ENCODE measurements at regions not wholly inside any gene's neighbourhood (a gene's known extent, or its start where the extent isn't known, plus 50 kb on each side); places are given as distances from the start of the nearest gene placed in this dataset.

GRCh38 chr2:225930687-225931086 lies 531.2 kb downstream of the NYAP2 start:
- Histone ChIP-seq H3K27me3 (no peaks in the 10 kb centered on the region), H3K36me3 (no peaks in the 10 kb centered on the region)

DNA sequence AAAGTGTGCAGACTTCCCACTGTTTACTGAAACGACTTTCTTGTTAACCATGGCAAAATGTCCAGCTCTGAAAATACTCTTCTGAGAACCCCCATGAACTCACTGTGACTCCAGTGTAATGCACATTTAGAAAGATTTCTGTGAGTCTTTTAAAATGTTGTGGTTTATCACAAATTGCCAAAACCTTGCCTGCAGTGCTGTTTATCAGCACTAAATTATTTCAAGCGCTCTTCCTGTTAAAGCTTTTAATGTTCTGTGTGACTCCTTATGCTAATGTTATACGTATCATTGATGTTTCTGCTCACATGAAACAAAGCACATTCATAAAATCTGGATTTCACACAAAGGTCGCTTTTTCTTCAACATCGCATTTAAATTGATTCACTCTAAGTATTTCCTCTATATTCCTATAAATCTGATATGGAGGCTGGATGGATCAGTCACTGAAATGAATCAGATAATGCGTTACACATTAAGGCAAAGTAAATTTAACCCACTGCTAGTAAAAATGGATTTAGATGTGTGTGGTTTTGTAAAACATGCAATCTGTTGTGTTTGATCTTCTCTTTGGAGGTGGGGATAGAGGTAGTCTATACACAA lies 521.2 kb downstream of the NYAP2 start:
- TF ChIP-seq EP300 (IDR thresholded peaks at IDR 0.05): no peak
- no peak overlapping the region for H3K4me3 ChIP-seq
- no peaks in the 10 kb centered on the region for H3K4me1 ChIP-seq
- DNase-seq (ENCODE audit: low spot score in 2 of 2): no peak
- no peaks in the 10 kb centered on the region for H3K36me3 ChIP-seq
- H3K27ac ChIP-seq: no peak overlapping the region
- WGBS: 60% methylated on average over 6 of the region's 6 CpGs
- no peaks in the 10 kb centered on the region for H3K9me3 ChIP-seq
- no peaks in the 10 kb centered on the region for H3K27me3 ChIP-seq

More at GRCh38 chr2:225930687-225931086, 531.2 kb downstream of the NYAP2 start:
- Histone ChIP-seq H3K4me3 (no peak overlapping the region), H3K9me3 (no peaks in the 10 kb centered on the region), H3K4me1 (no peaks in the 10 kb centered on the region), H3K27ac (no peak overlapping the region)
- TF ChIP-seq POLR2A (IDR thresholded peaks at IDR 0.05): no peak
- no peak for TF ChIP-seq CTCF (IDR thresholded peaks at IDR 0.05)
- no peak for TF ChIP-seq EP300 (IDR thresholded peaks at IDR 0.05)
- TF ChIP-seq POLR2AphosphoS5 (IDR thresholded peaks at IDR 0.05): no peak
- DNase-seq (ENCODE audit: low spot score in 2 of 2): no peak
- 49% methylated on average over 2 of the region's 2 CpGs for WGBS

DNA sequence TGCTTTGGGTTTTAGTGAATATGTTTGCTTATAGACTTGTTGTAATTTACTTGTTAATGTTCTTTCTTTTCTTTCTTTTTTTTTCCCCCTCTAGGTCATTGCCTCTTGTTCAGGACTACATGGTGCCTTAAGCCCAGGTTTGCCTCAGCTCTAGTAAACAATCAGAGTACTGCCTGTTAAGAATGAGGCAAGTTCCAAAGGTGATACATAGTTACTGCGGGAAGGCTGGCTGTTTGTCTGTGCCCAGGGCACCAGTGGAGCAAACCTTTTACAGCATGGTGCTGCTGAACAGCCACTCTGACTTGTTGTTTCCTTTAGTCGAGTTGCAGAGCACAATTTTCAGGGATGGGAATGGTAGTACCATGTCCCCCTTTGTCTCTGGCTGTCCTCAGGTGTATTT lies 517.2 kb downstream of the NYAP2 start:
- H3K27ac ChIP-seq: no peak overlapping the region
- H3K27me3 ChIP-seq: no peaks in the 10 kb centered on the region
- H3K4me3 ChIP-seq: no peak overlapping the region
- no peak for DNase-seq (ENCODE audit: low spot score in 2 of 2)
- no peaks in the 10 kb centered on the region for H3K4me1 ChIP-seq
- no peaks in the 10 kb centered on the region for H3K9me3 ChIP-seq
- WGBS: 74% methylated on average over 2 of the region's 2 CpGs
- H3K36me3 ChIP-seq: no peaks in the 10 kb centered on the region
- TF ChIP-seq EP300 (IDR thresholded peaks at IDR 0.05) (no peak), POLR2A (IDR thresholded peaks at IDR 0.05) (no peak), CTCF (IDR thresholded peaks at IDR 0.05) (no peak), POLR2AphosphoS5 (IDR thresholded peaks at IDR 0.05) (no peak)

DNA sequence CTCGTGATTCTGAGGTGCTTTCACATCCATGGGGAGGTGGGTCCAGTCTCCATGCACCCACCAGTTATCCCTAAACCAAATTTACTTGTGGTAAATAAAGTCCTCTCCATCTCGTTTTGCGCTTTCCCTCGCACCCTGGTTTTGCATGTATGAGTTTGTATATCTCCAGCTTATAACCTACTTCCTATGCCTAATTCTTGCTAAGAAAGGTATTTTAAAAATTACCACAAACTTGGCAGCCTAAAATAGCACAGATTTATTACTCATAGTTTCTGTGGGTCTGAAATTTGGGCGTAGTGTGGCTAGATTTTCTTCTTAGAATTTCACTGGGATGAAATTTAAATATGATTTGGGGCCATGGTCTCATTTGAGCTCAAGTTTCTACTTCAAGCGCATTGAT lies 511.5 kb downstream of the NYAP2 start:
- Histone ChIP-seq H3K27me3 (no peaks in the 10 kb centered on the region), H3K4me1 (no peaks in the 10 kb centered on the region), H3K4me3 (no peak overlapping the region), H3K27ac (no peak overlapping the region), H3K9me3 (no peaks in the 10 kb centered on the region), H3K36me3 (no peaks in the 10 kb centered on the region)
- DNase-seq (ENCODE audit: low spot score in 2 of 2): no peak
- no peak for TF ChIP-seq POLR2AphosphoS5 (IDR thresholded peaks at IDR 0.05)
- no peak for TF ChIP-seq EP300 (IDR thresholded peaks at IDR 0.05)
- TF ChIP-seq CTCF (IDR thresholded peaks at IDR 0.05): no peak
- TF ChIP-seq POLR2A (IDR thresholded peaks at IDR 0.05): no peak
- 93% methylated on average over 6 of the region's 6 CpGs for WGBS

DNA sequence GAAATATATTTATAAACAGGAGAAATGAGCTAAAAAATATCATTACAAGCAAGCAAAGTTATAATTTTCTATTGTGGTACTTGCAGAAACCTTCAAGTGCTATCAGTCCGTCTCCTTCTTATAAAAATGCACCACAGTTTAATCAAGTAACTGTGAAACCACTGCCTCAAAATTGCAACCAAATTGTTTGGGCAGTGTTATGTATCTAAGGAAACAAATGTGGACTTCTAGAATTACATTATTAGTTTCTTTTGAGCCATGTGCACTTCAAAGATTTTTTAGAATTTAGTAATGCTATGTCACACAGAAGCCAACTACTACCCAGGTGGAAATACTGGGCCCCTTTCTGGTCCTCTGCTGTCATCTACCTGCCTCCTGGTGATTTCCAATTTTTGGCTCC lies 495.6 kb downstream of the NYAP2 start:
- TF ChIP-seq POLR2A (IDR thresholded peaks at IDR 0.05) (no peak), POLR2AphosphoS5 (IDR thresholded peaks at IDR 0.05) (no peak), CTCF (IDR thresholded peaks at IDR 0.05) (no peak), EP300 (IDR thresholded peaks at IDR 0.05) (no peak)
- no peak overlapping the region for H3K27ac ChIP-seq
- H3K9me3 ChIP-seq: no peaks in the 10 kb centered on the region
- H3K36me3 ChIP-seq: no peaks in the 10 kb centered on the region
- H3K4me1 ChIP-seq: no peaks in the 10 kb centered on the region
- WGBS: 78% methylated on average over 1 of the region's 1 CpG
- H3K27me3 ChIP-seq: no peaks in the 10 kb centered on the region
- DNase-seq (ENCODE audit: low spot score in 2 of 2): no peak
- H3K4me3 ChIP-seq: no peak overlapping the region
